Liver (tissue), 8 donors: ENCODE measurements at regions not wholly inside any gene's neighbourhood (a gene's known extent, or its start where the extent isn't known, plus 50 kb on each side); places are given as distances from the start of the nearest gene placed in this dataset.

ENCODE experiments used
- DNase-seq: peaks from one replicate; pipeline ENCODE4 v3.0.0-alpha.2; 2017; ENCODE audit warnings: low spot score
- H3K27ac ChIP-seq, 2 donors: one replicate each; pipeline ENCODE4 v1.7.0; 2013; ENCODE audit warnings: inconsistent platforms in 2 of 2, low read length in 2 of 2, control low read depth in 1 of 2, low read depth in 1 of 2, mild to moderate bottlenecking in 1 of 2
- H3K27me3 ChIP-seq, 4 donors: one replicate each; pipeline versions ENCODE4 v1.6.1 to v1.7.0; 2013; ENCODE audit warnings: low read length in 3 of 4, inconsistent platforms in 1 of 4, mild to moderate bottlenecking in 1 of 4, moderate library complexity in 1 of 4; ENCODE audit not compliant: control insufficient read depth in 4 of 4, insufficient read depth in 4 of 4
- H3K36me3 ChIP-seq, 4 donors: one replicate each; pipeline versions ENCODE4 v1.6.1 to v1.7.0; 2013; ENCODE audit warnings: low read length in 3 of 4, mild to moderate bottlenecking in 3 of 4, low read depth in 1 of 4, moderate library complexity in 1 of 4; ENCODE audit not compliant: control insufficient read depth in 4 of 4, insufficient read depth in 3 of 4
- H3K4me1 ChIP-seq, 4 donors: one replicate each; pipeline versions ENCODE4 v1.6.1 to v1.7.0; 2013; ENCODE audit warnings: low read length in 3 of 4, mild to moderate bottlenecking in 3 of 4, moderate library complexity in 1 of 4; ENCODE audit not compliant: control insufficient read depth in 4 of 4, insufficient read depth in 4 of 4
- H3K4me3 ChIP-seq, 3 donors: one replicate each; pipeline versions ENCODE4 v1.6.1 to v1.7.0; 2013; ENCODE audit warnings: low read length in 3 of 3, control low read depth in 1 of 3, low read depth in 1 of 3, mild to moderate bottlenecking in 1 of 3
- H3K9ac ChIP-seq, 2 donors: one replicate each; pipeline ENCODE4 v1.7.0; 2013; ENCODE audit warnings: low read length in 2 of 2, mild to moderate bottlenecking in 2 of 2, moderate library complexity in 2 of 2, control low read depth in 1 of 2, low read depth in 1 of 2
- H3K9me3 ChIP-seq, 4 donors: one replicate each; pipeline versions ENCODE4 v1.6.1 to v1.7.0; 2013; ENCODE audit warnings: low read length in 3 of 4; ENCODE audit not compliant: control insufficient read depth in 4 of 4
- CTCF ChIP-seq: fragments of 150-350 bp; IDR thresholded peaks from 2 replicates; pipeline ENCODE4 v1.5.1; 2017; ENCODE audit warnings: improper control_type of control experiment, low read depth, low read length; ENCODE audit not compliant: missing input control
- GABPA ChIP-seq, 2 donors: IDR thresholded peaks in 1 of 2; conservative IDR thresholded peaks in 1 of 2; 2 replicates each; pipeline ENCODE4 v1.6.1; 2016; ENCODE audit warnings: antibody characterized with exemption in 2 of 2, mild to moderate bottlenecking in 1 of 2, moderate library complexity in 1 of 2
- NR2F2 ChIP-seq: IDR thresholded peaks from 2 replicates; pipeline ENCODE4 v1.6.1; 2016; ENCODE audit warnings: antibody characterized with exemption
- REST ChIP-seq: IDR thresholded peaks from 2 replicates; pipeline ENCODE4 v1.6.1; 2016; ENCODE audit warnings: antibody characterized with exemption, mild to moderate bottlenecking
- SP1 ChIP-seq: IDR thresholded peaks from 2 replicates; pipeline ENCODE4 v1.6.1; 2018; ENCODE audit warnings: antibody characterized with exemption, mild to moderate bottlenecking
- YY1 ChIP-seq: IDR thresholded peaks from 2 replicates; pipeline ENCODE4 v1.6.1; 2016; ENCODE audit warnings: antibody characterized with exemption, mild to moderate bottlenecking
- ZBTB33 ChIP-seq: IDR thresholded peaks from 2 replicates; pipeline ENCODE4 v1.6.1; 2016; ENCODE audit warnings: antibody characterized with exemption
- WGBS: extraction: QIAGEN DNeasy Blood & Tissue Kit; methylation state at CpG from one replicate; pipeline ENCODE4 v1.1.7; 2013; 5-methylcytosine and 5-hydroxymethylcytosine counted together
- donor health status: healthy.
- donor health status: healthy.
- donor health status: healthy.
- donor health status: healthy.
- donor health status: healthy.

GRCh38 chr3:154540950-154541604, 111.1 kb upstream of the GPR149 start (continued):
- TF ChIP-seq REST: no peak

GRCh38 chr3:154538566-154539360, 108.8 kb upstream of the GPR149 start:
- Histone ChIP-seq H3K27ac (no peak overlapping the region), H3K4me1 (no peaks in the 10 kb centered on the region), H3K36me3 (no peaks in the 10 kb centered on the region), H3K9me3 (no peaks in the 10 kb centered on the region), H3K4me3 (no peak overlapping the region), H3K27me3 (peaks cover 0 to 4% (median under 1%) of the 10 kb centered on the region in 4 donors), H3K9ac (no peak overlapping the region)
- WGBS: 57% methylated on average over 5 of the region's 5 CpGs
- TF ChIP-seq GABPA (IDR thresholded peaks at IDR 0.05 in 1 of 2, conservative IDR thresholded peaks at IDR 0.05 in 1 of 2) (no peak), REST (no peak), YY1 (no peak), ZBTB33 (no peak)
- DNase-seq: no peak

- Histone ChIP-seq H3K27me3 (peaks cover 0 to 4% (median under 1%) of the 10 kb centered on the region in 4 donors), H3K9ac (no peak overlapping the region), H3K27ac (no peak overlapping the region), H3K9me3 (no peaks in the 10 kb centered on the region), H3K4me3 (no peak overlapping the region), H3K4me1 (no peaks in the 10 kb centered on the region), H3K36me3 (no peaks in the 10 kb centered on the region)
- TF ChIP-seq SP1 (no peak), NR2F2 (no peak), CTCF (no peak)
- DNase-seq: no peak
- WGBS: 73% methylated on average over 1 of the region's 1 CpG
Measured at GRCh38 chr3:154536751-154537150, 106.8 kb upstream of the GPR149 start.
